GM12892 (cell line): ENCODE measurements at regions not wholly inside any gene's neighbourhood (a gene's known extent, or its start where the extent isn't known, plus 50 kb on each side); places are given as distances from the start of the nearest gene placed in this dataset.

Experiments
- POLR2A ChIP-seq: IDR thresholded peaks from 2 replicates; pipeline ENCODE4 v1.6.1; 2011; ENCODE audit warnings: low read depth, low read length, control low read depth
- POLR2AphosphoS5 ChIP-seq: IDR thresholded peaks from 2 replicates; pipeline ENCODE4 v1.6.1; 2011; ENCODE audit warnings: low read depth, low read length, control low read depth
- TAF1 ChIP-seq: IDR thresholded peaks from 2 replicates; pipeline ENCODE4 v1.6.1; 2011; ENCODE audit warnings: low read depth, mild to moderate bottlenecking, control low read depth, low read length, borderline replicate concordance

DNA sequence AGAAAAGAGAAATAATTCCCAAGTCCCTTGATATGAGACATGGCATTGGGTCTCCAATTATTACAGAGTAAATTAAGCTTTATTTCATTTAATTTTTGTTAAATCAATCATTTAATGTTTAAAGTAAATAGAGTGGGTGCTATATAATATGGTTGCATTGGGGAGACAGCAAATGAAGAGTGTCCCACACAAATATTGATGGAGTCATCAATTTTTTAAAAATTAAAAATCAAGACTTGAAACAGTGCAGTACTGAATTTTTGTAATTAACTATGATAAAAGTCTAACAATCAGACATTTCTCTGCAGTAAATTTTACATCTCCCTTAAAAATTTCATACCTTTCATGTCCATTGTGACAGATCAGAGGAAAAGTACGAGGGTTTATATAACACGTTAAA lies 193.9 kb upstream of the ID4 start:
- TF ChIP-seq POLR2AphosphoS5, result no peak
- no peak for TF ChIP-seq POLR2A
- TF ChIP-seq TAF1, result no peak
